ENCODE measurements at regions not wholly inside any gene's neighbourhood (a gene's known extent, or its start where the extent isn't known, plus 50 kb on each side); places are given as distances from the start of the nearest gene placed in this dataset.
A peak's percentile ranks its signal among the peaks of the same experiment; 100 is the strongest.

- no peak for DNase-seq (ENCODE audit: low read depth in 2 of 2)
Observed at GRCh38 chr2:205902041-205902899, 183.7 kb downstream of the INO80D start.

- no peak for DNase-seq (ENCODE audit: low read depth in 2 of 2)
Observed at GRCh38 chr2:205901491-205901890, 184.5 kb downstream of the INO80D start.

GRCh38 chr2:205898744-205899143, 187.2 kb downstream of the INO80D start:
- DNase-seq (ENCODE audit: low read depth in 2 of 2): no peak

GRCh38 chr2:205895981-205896655, 189.9 kb downstream of the INO80D start:
- DNase-seq (ENCODE audit: low read depth in 2 of 2): no peak

- DNase-seq (ENCODE audit: low read depth in 2 of 2): no peak
Observed at GRCh38 chr2:205892665-205893259, 193.2 kb downstream of the INO80D start.

- DNase-seq (ENCODE audit: low read depth in 2 of 2): no peak
Observed at GRCh38 chr2:205892251-205892655, 193.7 kb downstream of the INO80D start.

- DNase-seq (ENCODE audit: low read depth in 2 of 2): no peak
Observed at GRCh38 chr2:205889114-205889513, 196.9 kb downstream of the INO80D start.

- DNase-seq (ENCODE audit: low read depth in 2 of 2): no peak
Observed at GRCh38 chr2:205887637-205888036, 198.3 kb downstream of the INO80D start.

GRCh38 chr2:205885492-205886099, 200.4 kb downstream of the INO80D start:
- peak; percentile 33 to 69 for DNase-seq (ENCODE audit: low read depth in 2 of 2)

- no peak for DNase-seq (ENCODE audit: low read depth in 2 of 2)
Observed at GRCh38 chr2:205883965-205884364, 201.7 kb downstream of the NRP2 start.

GRCh38 chr2:205882806-205883425, 200.6 kb downstream of the NRP2 start:
- no peak for DNase-seq (ENCODE audit: low read depth in 2 of 2)

GRCh38 chr2:205880048-205880447, 197.7 kb downstream of the NRP2 start:
- DNase-seq (ENCODE audit: low read depth in 2 of 2): no peak

- no peak for DNase-seq (ENCODE audit: low read depth in 2 of 2)
Observed at GRCh38 chr2:205878999-205879762, 196.9 kb downstream of the NRP2 start.

- no peak for DNase-seq (ENCODE audit: low read depth in 2 of 2)
Observed at GRCh38 chr2:205877496-205877895, 195.2 kb downstream of the NRP2 start.

- no peak for DNase-seq (ENCODE audit: low read depth in 2 of 2)
Observed at GRCh38 chr2:205876127-205876526, 193.8 kb downstream of the NRP2 start.

- no peak for DNase-seq (ENCODE audit: low read depth in 2 of 2)
Observed at GRCh38 chr2:205872716-205873115, 190.4 kb downstream of the NRP2 start.

GRCh38 chr2:205869439-205869838, 187.1 kb downstream of the NRP2 start:
- DNase-seq (ENCODE audit: low read depth in 2 of 2): no peak

GRCh38 chr2:205868773-205869333, 186.6 kb downstream of the NRP2 start:
- DNase-seq (ENCODE audit: low read depth in 2 of 2): peak in 1 of 2 donors; percentile 2

GRCh38 chr2:205868053-205868452, 185.8 kb downstream of the NRP2 start:
- DNase-seq (ENCODE audit: low read depth in 2 of 2): no peak

- DNase-seq (ENCODE audit: low read depth in 2 of 2): no peak
Observed at GRCh38 chr2:205867371-205867770, 185.1 kb downstream of the NRP2 start.

Measured in activated CD4-positive, alpha-beta T cell treated with anti-CD3 and anti-CD28 coated beads for 24 hours (primary cell).